RWPE1 (cell line): ENCODE measurements at regions not wholly inside any gene's neighbourhood (a gene's known extent, or its start where the extent isn't known, plus 50 kb on each side); places are given as distances from the start of the nearest gene placed in this dataset.

ENCODE experiments used
- CTCF ChIA-PET: fragments of 350-600 bp; sonication (Branson Sonifier 250); formaldehyde crosslinking; extraction: SDS; loops from one replicate; lab custom pipeline; 2021; lab: Yijun Ruan, JAX
- POLR2A ChIA-PET: fragments of 400-600 bp; formaldehyde crosslinking; extraction: SDS; loops from one replicate; lab custom pipeline; 2020; ENCODE audit warnings: antibody characterized with exemption; ENCODE audit not compliant: low non-redundant PET; lab: Yijun Ruan, JAX
- DNase-seq: peaks from one replicate; pipeline ENCODE4 v3.0.0; 2012; ENCODE audit warnings: low spot score
- H3K27ac ChIP-seq: fragments of 450-650 bp; 2 replicates; pipeline ENCODE4 v1.5.1; 2017
- CTCF ChIP-seq: fragments of 450-650 bp; conservative IDR thresholded peaks from 2 replicates; pipeline ENCODE4 v1.5.1; 2017; ENCODE audit warnings: low read depth, mild to moderate bottlenecking

GRCh38 chr15:66875588-66876420 is 173.8 kb downstream of the SMAD6 start:
- ChIA-PET CTCF (no interaction called here), POLR2A (no interaction called here)
- H3K27ac ChIP-seq = no peak overlapping the region
- TF ChIP-seq CTCF = no peak
- no peak for DNase-seq

- POLR2A ChIA-PET = no interaction called here
- no peak for DNase-seq
- CTCF ChIA-PET = no interaction called here
- no peak for TF ChIP-seq CTCF
- H3K27ac ChIP-seq = no peak overlapping the region
Measured at GRCh38 chr15:66876421-66876730, 174.3 kb downstream of the SMAD6 start.

DNA sequence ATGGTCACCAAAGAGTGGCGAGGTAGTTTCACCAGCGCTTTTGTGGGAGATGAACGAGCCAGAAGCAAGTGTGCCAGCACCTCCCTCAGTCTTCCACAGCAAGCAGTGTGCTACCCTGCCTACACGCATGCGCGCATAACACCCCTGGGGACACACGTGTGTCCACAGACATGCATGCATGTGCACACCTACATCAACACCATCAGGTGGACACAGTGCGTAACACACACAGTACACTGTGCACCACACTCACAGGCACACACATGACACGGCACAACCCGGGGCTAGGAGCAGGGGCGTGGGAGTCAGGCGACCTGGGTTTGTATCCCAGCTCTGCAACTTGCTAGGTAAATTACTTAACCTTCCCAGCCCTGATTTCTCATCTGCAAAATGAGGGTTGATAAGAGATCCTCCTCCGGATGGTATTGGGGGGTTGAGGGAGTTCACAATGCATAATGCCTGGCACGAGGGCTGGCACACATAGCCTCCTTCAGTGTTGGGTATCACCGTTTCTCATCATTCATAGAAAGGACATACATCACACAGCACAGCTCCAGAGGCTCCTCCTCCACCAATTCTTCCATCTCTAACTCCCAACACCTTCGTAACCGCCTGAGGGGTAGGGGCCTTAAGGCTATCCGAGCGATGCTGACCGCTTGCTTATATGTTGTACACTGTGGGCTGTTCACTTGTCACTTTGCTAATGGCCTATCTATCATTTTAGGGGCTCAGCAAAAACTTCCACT is 174.9 kb downstream of the SMAD6 start:
- no peak for TF ChIP-seq CTCF
- ChIA-PET CTCF (no interaction called here), POLR2A (no interaction called here)
- H3K27ac ChIP-seq = no peak overlapping the region
- no peak for DNase-seq

DNA sequence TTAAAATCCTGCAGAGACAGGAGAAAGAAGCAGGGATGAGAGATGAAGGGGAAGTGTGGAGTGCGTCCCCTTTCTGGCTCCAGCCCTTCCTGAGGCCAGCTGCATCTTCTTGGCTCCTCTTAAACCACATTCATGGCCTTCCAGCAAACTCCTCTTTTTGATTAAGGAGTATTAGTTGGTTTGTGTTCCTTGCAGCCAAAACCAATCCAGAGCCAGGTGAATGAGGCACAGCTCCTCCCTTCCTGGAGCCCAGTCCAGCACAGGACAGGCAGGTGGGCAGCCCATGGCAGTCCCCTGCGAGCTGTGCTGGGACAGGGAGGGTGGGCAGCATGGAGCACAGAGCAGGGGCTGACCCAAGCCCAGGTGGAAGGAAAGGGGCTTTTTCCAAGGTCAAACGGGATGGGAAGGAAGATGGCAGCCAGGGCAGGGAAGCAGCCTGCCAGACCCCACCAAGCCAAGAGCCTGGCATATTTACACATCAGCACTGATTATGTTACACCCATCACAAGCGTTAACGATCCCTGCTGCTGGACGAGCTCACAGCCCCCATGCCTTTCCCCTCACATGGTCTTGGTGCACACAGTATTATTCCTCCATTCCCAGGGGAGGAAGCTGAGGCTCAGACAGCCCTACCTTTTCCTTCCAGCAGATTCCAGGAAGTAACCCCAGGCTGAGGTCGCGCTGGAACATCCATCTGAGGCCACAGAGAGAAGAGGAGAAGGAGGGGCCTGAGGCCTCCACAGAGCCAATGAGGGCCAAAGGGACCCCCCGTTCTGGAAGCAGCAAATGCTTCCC is 175.6 kb downstream of the SMAD6 start:
- no peak overlapping the region for H3K27ac ChIP-seq
- no peak for DNase-seq
- no peak for TF ChIP-seq CTCF
- CTCF ChIA-PET = no interaction called here
- POLR2A ChIA-PET = no interaction called here

DNA sequence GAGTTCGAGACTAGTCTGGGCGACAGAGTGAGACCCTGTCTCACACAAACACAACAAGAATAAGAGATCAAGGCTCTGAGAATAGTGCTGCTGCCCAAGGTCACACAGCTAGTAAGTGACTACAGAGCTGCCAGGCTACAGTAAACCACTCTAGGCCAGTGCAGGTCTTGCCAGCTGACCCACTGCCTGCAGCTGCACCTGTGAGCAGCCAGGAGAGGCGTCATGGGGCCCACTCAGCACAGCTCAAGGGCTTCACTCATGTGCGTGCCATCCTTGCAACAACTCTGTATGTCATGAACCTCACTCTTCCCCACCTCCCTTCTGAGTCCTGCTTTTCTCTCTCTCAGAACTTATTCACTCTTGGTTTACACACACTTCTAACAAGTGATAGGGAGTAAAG is 176.7 kb downstream of the SMAD6 start:
- H3K27ac ChIP-seq = no peak overlapping the region
- POLR2A ChIA-PET = no interaction called here
- no peak for TF ChIP-seq CTCF
- DNase-seq = no peak
- CTCF ChIA-PET = no interaction called here
